Activated CD8-positive, alpha-beta T cell treated with anti-CD3 and anti-CD28 coated beads for 36 hours (primary cell): ENCODE measurements at regions not wholly inside any gene's neighbourhood (a gene's known extent, or its start where the extent isn't known, plus 50 kb on each side); places are given as distances from the start of the nearest gene placed in this dataset.

Experiments
- ATAC-seq: fragments of 200-7000 bp; cut with Tn5 transposase; one replicate; pipeline ENCODE4 v1.10.0; 2021; ENCODE audit warnings: mild to moderate bottlenecking, moderate library complexity
- CTCF ChIA-PET: fragments of 350-600 bp; sonication (Branson Sonifier 250); formaldehyde crosslinking; loops from one replicate; lab custom pipeline; 2021; ENCODE audit warnings: antibody characterized with exemption; lab: Charles Lee
- POLR2A ChIA-PET: fragments of 350-600 bp; sonication (Branson Sonifier 250); formaldehyde crosslinking; loops from one replicate; lab custom pipeline; 2021; ENCODE audit warnings: antibody characterized with exemption; lab: Charles Lee
- DNase-seq: peaks from one replicate; pipeline ENCODE4 v3.0.0-alpha.2; 2020
- H3K27ac Mint-ChIP-seq: one replicate; pipeline ENCODE4 v1.8.0; 2021; ENCODE audit warnings: mild to moderate bottlenecking, mixed read lengths
- H3K27me3 Mint-ChIP-seq: one replicate; pipeline ENCODE4 v1.8.0; 2021; ENCODE audit warnings: mixed read lengths
- H3K36me3 Mint-ChIP-seq: one replicate; pipeline ENCODE4 v1.8.0; 2021; ENCODE audit warnings: low read depth, mixed read lengths
- H3K4me1 Mint-ChIP-seq: one replicate; pipeline ENCODE4 v1.8.0; 2021; ENCODE audit warnings: low read depth, mixed read lengths
- H3K4me3 Mint-ChIP-seq: one replicate; pipeline ENCODE4 v1.8.0; 2021; ENCODE audit warnings: mild to moderate bottlenecking, moderate library complexity, mixed read lengths
- H3K9me3 Mint-ChIP-seq: one replicate; pipeline ENCODE4 v1.8.0; 2021; ENCODE audit warnings: mixed read lengths
- intact Hi-C: fragments of 100-400 bp; cut with micrococcal nuclease; formaldehyde crosslinking; loops from one replicate; pipeline ENCODE4 v1.10.0; 2022
- TF ChIP-seq, protein P1 (sequence below): fragments of 200-600 bp; IDR thresholded peaks from one replicate; pipeline ENCODE4 v1.8.0; 2022; ENCODE audit warnings: antibody characterized with exemption, mild to moderate bottlenecking

DNA sequence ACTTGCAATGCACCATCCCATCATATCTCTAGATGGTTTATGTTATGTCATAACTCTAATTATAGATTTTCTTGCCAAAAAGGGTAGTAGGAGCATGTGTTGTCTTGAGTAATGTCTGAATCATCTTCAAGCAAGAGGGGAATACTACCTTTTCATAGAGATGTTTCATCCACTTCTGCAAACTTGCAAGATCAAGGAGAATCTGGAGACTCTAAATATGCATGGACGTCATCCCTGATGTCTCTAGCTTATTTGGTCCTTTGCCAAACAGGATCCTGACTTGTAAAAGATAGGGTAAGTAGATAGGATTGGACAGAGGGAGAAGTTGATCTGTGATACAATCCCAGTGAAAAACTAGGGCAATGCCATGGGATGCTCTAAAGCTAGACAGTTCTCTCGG is 246.5 kb downstream of the DMRTA1 start:
- ATAC-seq (no peak), DNase-seq (no peak)
- Mint-ChIP-seq H3K27ac (no peak overlapping the region), H3K4me1 (no peaks in the 10 kb centered on the region), H3K9me3 (peaks cover 5% of the 10 kb centered on the region), H3K27me3 (no peaks in the 10 kb centered on the region), H3K4me3 (no peak overlapping the region), H3K36me3 (no peaks in the 10 kb centered on the region)
- CTCF ChIA-PET = no interaction called here
- intact Hi-C loops = no loop called here
- POLR2A ChIA-PET = no interaction called here
- TF ChIP-seq, protein P1, sequence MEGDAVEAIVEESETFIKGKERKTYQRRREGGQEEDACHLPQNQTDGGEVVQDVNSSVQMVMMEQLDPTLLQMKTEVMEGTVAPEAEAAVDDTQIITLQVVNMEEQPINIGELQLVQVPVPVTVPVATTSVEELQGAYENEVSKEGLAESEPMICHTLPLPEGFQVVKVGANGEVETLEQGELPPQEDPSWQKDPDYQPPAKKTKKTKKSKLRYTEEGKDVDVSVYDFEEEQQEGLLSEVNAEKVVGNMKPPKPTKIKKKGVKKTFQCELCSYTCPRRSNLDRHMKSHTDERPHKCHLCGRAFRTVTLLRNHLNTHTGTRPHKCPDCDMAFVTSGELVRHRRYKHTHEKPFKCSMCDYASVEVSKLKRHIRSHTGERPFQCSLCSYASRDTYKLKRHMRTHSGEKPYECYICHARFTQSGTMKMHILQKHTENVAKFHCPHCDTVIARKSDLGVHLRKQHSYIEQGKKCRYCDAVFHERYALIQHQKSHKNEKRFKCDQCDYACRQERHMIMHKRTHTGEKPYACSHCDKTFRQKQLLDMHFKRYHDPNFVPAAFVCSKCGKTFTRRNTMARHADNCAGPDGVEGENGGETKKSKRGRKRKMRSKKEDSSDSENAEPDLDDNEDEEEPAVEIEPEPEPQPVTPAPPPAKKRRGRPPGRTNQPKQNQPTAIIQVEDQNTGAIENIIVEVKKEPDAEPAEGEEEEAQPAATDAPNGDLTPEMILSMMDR = no peak

DNA sequence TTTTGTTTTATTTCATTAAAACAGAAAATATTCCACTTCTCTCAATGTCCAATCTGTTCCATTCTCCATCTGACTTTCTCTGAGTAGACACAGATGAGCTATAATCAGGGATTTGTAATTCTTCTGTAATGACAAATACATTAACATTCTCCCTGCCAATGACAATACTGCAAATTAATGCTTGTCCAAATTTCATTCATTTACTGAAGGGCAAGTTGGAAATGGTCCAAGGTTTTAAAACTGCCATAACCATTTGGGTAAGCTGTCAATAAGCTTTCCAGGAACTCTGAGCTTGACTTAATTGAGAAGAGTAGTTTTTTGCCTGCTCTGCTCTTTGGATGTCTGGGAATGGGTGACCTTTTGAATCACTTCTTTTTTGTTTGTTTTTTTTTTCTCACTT is 253.5 kb downstream of the DMRTA1 start:
- intact Hi-C loops = no loop called here
- ChIA-PET POLR2A (no interaction called here), CTCF (no interaction called here)

DNA sequence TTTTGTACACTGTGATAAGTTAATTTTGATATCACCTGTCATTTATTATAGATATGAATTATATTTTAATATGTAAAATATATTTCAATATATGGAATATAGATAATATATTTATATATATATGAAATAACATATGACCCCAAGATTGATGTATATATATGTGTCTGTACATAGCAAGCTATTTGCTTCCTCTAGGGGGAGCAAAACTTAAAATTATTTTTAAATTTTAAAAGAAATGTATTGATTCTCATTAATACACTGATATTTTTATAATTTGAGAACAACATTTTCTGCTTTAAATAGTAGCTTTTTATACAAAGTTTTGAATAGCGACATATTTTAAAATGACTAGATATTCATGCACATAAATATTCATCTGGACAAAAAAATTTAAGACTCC is 272.0 kb downstream of the DMRTA1 start:
- Mint-ChIP-seq H3K27me3 (no peaks in the 10 kb centered on the region), H3K36me3 (no peaks in the 10 kb centered on the region), H3K4me1 (no peaks in the 10 kb centered on the region), H3K27ac (no peak overlapping the region), H3K4me3 (no peak overlapping the region), H3K9me3 (peaks cover 4% of the 10 kb centered on the region)
- no peak for DNase-seq
- ATAC-seq = no peak
- intact Hi-C loops = no loop called here
- POLR2A ChIA-PET = no interaction called here
- TF ChIP-seq, protein P1 = peak; percentile 15
- CTCF ChIA-PET = no interaction called here

More for the DNA sequence above, 253.5 kb downstream of the DMRTA1 start:
- Mint-ChIP-seq H3K27ac (no peak overlapping the region), H3K27me3 (no peaks in the 10 kb centered on the region), H3K4me3 (no peak overlapping the region), H3K4me1 (no peaks in the 10 kb centered on the region), H3K36me3 (no peaks in the 10 kb centered on the region), H3K9me3 (peaks cover 12% of the 10 kb centered on the region)
- no peak for DNase-seq
- TF ChIP-seq, protein P1 = no peak
- no peak for ATAC-seq

DNA sequence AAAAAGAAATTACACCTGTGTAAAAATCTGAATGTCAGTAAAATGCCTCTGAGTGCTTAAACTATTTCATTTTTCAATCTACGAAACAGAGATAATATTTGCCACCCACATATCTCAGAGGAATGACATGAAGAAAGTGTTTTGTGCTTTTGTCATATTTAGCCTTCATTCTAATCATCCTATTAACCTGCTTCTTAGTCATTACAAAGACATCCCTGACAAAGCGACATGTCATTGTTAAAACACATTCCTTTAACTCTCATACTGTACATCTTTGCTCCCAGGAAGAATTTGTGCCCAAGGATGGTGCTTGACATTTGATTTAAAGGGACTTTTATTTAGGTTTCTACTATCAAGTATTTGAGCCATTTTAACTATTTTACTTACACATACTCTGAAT is 275.9 kb downstream of the DMRTA1 start:
- ChIA-PET POLR2A (no interaction called here), CTCF (no interaction called here)
- Mint-ChIP-seq H3K4me3 (no peak overlapping the region), H3K9me3 (peaks cover 2% of the 10 kb centered on the region), H3K27me3 (no peaks in the 10 kb centered on the region), H3K36me3 (no peaks in the 10 kb centered on the region), H3K4me1 (no peaks in the 10 kb centered on the region), H3K27ac (no peak overlapping the region)
- DNase-seq = no peak
- TF ChIP-seq, protein P1 = no peak
- intact Hi-C loops = no loop called here
- ATAC-seq = no peak

DNA sequence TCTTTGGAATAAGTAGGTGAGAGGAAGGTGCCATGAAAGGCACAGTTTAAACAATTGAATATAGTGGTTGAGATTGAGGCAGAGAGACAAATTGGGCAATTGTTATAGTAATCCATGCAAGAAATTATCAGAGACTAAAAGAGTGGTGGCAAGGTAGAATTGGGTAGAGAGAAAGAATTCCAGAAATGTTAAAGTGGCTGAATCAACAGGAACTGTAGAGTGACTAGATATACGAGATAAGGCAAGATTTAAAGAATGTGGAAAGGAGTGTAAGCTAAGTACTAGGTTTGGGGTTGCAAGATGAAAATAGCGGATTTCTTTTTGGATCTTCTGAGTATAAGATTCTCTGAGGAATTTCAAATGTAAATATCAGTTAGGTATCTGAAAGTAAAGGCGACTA is 285.2 kb downstream of the DMRTA1 start:
- Mint-ChIP-seq H3K27me3 (no peaks in the 10 kb centered on the region), H3K4me1 (no peaks in the 10 kb centered on the region), H3K9me3 (peaks cover 5% of the 10 kb centered on the region), H3K36me3 (no peaks in the 10 kb centered on the region), H3K4me3 (no peak overlapping the region), H3K27ac (no peak overlapping the region)
- DNase-seq = no peak
- ATAC-seq = no peak
- intact Hi-C loops = no loop called here
- ChIA-PET POLR2A (no interaction called here), CTCF (no interaction called here)
- TF ChIP-seq, protein P1 = no peak
